NCI-H2081 treated with DMSO at 0.1 percent for 48 hours (cell line): ENCODE measurements at regions not wholly inside any gene's neighbourhood (a gene's known extent, or its start where the extent isn't known, plus 50 kb on each side); places are given as distances from the start of the nearest gene placed in this dataset.
"Not testable (repeated sequence)": the region's sequence is repeated elsewhere in the genome, so short reads cannot be mapped to it uniquely, and the experiment has no call there.

Source experiments
- DNase-seq: peaks from one replicate; lab custom pipeline; 2025; lab: John Stamatoyannopoulos, UW

DNA sequence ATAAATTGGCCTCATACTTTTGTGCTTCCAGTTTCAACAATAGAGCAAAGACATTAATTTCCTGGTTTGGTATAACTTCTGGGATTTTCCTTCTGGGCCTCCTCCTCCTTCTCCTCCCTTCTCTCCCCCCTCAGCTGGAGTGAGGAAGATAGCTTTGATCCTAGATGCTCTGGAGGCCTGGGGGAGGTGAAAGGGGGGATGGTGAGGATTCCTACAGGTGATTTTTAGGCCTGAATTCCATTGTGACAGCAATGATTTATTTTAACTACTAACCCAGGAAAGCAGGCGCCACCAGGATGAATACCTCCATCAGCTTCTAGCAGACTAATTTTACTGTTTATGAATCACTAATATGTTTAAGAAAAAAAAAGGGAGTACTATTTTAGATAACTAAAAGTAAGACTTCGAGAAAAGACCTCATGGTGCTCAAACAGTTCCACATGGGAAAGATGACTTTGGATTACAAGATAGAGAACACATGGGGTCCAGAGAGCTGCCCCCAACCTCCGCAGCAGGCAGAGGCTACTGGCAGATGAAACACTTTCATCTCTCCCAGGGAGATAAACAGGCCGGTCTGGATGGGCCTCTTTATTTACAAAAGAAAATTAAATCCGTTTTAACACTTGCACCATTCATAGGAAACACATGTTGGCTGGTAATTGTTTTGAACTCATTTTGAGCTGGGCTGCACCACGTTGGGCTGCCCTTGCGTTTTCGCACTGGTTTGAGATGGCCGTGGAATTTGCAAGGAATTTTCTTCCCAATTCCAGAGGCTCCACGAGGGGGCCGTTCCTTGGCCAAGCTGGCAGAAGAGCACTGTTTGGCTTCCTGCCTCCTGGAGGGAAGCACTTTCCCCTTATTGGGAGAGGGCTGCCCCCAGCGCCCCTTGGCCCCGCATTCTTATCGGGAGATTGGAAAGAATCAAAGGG lies 125.1 kb upstream of the STX18 start:
- DNase-seq = no peak

DNA sequence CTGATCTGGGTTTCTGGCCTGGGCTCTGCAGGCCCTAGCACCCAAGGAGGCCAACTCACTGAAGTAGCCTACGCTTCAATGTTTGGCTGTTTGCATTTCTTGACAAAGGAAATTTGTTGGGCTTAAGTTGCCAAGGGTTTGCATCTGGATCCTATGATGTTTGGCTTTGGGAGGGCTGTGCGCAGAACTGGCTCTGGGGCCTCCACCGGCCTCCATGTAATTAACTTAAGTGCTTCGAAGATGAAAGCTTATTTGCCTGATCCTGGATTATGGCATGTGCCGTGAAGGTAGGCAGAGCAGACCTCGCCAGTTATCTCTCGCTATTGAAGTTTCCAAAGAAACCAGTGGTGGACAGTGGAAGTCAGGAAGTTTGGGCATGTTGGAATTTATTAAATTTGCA lies 124.3 kb upstream of the STX18 start:
- DNase-seq = no peak

DNA sequence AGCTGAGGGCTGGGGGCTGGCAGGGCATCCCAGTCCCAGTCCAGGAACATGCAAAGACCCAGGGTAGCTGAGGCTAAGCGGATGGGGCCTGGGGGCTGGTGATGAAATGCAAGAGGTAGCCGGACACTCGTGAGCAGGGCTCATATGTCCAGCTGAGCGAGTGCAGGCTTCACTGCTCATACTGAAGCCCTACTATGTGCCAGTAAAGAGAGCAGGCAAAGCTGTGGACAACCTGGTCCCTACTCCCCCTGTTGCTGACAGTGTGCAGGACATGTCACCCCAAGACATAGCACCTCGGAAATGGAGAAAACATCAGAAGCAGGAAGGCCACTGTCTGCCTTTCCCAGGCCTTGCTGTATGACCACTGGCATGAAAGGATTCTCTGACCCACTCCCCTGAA lies 122.4 kb upstream of the STX18 start:
- DNase-seq = no peak

DNA sequence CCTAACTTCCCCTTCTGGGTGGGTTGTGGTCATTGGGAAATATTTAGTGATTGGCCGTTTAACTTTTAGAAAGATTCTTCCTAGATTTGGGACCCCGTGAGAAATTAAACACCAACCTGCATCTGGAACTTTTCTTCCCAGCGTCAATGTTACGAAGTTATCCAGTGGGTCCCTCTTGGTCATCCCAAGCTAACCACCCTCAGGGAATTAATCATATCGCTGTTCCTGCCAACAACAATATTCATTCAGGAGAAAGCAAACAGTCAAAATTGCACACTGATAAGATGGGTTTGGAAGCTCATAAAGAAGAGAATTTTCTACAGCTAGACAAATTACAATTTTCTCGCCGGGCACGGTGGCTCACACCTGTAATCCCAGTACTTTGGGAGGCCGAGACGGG lies 121.2 kb upstream of the STX18 start:
- DNase-seq = no peak

DNA sequence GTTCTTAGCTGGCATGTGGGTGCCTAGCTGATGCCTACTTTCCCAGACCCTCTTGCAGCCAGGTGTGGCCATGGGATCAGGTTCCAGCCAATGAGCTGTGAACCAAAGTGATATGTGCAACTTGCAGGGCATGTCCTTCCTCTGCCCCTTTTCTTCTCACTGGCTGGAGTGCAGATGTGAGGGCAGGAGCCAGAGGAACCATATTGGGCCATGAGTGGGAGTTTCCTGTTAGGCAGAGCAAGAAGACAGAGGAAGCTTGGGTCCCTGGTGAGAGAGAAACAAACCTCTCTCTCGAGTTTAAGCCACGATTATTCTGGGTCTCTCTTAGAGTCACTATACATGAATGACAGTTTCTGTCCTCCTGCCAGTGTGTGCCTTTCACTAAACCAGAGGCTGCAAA lies 120.4 kb upstream of the STX18 start:
- no peak for DNase-seq

DNA sequence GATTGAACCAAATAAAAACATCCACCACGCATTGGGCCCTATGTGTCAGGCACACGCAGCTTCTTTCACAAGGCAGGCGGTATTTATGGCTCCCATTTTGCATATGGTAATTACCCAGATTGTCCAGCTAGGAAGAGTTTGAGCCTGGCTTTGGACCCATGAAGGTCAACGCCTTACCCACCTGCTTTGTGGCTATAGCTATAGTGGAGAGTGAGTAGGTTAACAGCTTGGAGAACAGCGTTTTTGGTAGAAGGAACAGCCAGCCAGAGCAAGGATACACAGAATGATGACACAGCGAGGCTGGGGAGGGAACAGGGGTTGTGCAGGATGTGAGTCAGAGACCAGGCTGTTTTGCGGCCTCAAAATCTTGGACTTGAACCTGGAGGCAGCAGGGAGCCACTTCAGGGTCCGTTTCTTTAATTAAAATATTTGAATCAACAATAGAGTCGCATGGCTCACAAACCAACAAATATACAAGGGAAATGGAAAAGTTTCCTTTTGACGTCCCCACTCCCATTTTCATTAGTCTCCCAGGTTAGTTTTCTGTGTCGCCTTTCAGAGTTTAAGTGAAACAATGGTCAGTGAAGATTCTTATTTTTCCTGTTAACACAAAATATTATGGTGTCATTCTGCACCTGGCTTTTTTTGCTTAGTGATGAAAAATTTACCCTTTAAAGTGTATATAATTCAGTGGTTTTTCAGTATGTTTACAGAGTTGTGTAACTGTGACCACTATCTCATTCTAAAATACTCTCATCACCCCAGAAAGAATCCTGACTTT lies 118.2 kb upstream of the STX18 start:
- DNase-seq = no peak

DNA sequence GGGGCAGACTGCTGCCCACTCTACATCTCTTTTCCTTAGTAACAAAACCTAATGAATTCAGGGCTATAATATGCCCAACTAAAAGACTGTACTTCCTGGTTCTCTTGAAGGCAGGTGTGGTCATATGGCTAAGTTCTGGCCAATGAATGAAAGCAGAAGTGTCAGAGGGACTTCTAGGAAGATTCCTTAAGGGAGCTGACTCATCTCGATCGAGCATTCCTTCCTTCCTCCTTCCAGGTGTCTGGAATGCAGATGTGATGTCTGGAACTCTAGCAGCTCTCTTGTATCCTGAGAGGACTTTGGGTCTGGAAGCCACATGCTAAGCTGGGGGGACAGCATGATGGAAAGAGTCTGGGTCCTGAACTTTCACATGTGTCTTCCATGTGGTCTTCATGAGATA lies 116.2 kb upstream of the STX18 start:
- DNase-seq = no peak

DNA sequence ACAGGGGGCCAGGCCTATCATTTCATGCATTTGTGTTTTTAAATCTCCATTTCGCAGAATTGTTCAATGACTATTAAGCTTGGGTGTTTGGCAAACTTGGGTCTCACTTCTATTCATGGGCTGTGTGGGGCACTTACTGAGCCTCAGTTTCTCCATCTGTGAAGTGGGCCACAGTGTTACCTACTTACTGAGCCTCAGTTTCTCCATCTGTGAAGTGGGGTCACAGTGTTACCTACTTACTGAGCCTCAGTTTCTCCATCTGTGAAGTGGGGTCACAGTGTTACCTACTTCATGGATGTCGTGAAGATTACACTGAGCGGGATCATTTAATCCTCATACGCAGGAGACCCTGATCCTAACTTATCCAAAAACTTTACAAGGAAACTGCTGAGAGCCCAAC lies 115.1 kb upstream of the STX18 start:
- no peak for DNase-seq

DNA sequence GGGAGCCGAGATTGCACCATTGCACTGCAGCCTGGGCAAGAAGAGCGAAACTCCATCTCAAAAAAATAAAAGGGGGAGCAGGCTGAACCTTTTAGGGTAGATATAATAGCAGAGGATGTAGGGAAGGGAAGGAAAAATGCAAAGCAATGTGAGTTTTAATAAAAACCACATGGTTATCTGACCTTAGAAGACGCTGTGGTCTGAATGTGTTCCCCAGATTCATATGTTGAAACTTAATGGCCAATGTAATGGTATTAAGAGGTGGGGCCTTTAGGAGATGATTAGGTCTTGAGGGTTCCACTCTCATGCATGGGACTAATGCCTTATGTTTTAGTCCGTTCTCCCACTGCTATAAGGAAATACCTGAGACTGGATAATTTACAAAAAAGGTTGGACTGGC lies 114.1 kb upstream of the STX18 start:
- DNase-seq = no peak

DNA sequence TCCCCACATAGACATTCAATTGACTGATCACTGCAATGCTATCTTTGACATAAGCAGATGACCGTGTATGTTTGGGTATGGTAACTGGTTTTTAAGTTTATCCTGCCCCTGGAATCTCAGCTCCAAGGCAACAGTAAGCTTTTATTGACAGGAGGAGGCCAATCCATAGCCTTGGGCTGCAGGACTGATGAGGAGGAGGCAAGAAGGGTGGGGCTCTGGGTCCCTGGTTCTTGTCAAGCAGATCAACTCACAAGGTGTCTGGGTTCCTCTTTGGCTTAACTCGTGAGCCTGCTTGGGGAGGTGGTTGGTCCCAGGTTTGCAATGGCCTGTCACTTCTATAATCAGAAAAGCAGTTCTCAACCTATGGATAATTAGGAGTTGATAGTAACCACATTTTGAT lies 113.2 kb upstream of the STX18 start:
- DNase-seq = no peak

DNA sequence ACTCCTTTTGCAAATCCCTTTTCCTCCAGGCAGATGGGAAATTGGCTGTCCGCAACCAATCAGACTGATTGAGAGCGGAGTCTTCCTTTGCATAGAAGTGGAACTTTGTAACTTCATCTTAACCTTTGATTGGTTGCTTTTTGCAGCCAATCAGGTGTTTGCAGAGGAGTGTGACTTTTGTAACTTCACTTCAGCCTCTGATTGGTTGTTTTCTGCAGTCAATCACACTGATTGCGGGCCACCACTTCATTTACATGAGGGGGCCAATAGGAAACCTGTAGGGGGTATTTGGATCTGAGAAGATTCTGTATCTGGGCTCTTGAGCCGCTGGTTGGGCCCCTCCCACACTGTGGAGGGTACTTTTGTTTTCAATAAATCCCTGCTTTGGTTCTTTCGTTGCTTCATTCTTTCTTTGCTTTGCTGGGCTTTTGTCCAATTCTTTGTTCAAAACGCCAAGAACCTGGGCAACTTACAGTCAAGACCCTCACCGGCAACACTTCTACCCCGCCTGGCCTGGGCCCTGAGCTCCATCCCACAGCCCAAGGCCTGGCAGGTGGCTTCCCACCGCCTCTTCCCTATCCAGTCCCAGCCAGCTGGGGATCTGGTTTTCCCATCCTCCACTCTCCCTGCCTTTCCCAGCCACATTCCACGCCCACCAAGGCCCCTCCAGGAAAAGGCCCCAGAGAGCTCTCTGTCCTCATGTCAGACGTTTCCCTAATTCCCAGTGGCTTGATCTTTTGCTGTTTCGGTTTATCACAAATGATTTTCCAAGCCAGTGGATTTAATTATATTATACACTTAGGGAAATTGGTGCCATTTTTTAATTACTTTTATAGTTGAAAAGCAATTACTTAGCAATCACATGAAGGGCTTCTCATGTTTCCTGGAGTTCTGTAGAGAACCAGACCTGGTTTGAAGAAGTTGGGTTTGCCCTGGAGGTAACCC lies 110.2 kb upstream of the STX18 start:
- no peak for DNase-seq

DNA sequence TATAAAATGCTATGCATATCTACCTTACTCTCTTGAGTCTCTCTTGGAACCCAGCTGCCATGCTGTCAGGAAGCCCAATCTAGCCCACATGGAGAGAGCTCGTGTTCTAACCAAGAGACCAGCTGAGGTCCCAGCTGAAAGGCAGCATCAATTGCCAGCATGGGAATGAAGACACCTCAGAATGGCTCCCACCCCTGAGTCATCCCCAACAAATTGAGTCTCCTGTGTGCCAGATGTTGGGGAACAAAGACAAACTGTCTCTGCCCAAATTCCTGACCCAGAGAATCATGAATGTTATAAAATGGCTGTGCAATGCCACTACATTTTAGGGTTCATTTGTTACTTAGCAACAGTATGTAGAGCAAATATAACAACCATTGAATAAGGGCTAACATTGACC lies 105.2 kb upstream of the STX18 start:
- DNase-seq = no peak

DNA sequence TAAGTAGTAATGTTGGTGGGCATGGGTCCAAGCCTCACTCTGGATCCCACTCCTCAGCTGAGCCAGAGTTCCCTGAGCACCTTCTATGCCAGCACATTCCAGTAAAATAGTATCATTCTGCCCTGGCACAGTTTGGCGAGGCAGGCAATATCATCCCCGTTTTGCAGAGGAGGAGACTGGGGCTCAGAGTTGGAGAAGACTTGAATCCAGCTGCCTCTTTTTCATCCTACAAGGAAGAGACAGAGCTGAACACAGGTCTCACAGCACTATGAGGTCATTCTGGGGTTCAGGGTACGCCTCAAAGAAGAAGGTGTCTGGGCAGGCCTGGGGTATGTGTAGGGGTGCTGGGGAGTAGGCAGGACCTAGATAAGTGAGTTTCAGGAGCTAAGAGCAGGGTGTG lies 103.9 kb upstream of the STX18 start:
- DNase-seq = no peak

DNA sequence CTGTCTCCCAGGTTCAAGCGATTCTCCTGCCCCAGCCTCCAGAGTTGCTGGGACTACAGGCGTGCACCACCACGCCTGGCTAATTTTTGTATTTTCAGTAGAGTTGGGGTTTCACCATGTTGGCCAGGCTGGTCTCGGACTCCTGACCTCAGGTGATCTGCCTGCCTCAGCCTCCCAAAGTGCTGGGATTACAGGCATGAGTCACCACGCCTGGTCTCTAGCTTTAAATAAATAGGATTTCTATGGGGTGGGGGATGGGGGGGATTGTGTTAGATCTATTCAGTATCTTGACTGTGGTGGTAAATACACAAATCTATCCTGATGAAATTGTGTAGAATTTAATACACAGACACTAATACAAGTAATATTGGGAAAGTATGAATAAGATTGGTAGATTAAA lies 102.4 kb upstream of the STX18 start:
- not testable (repeated sequence) for DNase-seq

DNA sequence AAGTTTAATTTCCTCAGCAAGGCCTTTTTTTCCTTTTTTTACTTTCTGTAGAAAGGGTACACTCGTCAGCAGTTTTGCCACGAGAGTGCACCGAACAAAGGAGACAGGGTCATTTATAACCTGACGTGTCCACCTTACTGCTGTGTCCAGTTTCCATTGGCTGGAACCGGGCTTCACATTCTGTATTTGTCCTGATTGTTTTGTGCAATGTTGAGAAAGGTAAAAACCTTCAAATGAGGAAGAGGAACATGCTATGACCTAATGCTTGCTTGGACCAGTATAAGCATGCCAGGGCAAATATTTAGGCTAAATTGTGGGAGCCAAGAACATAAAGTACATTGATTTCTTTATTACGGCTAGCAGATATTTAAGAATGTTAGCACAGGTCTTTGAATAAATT lies 101.9 kb upstream of the STX18 start:
- DNase-seq = not testable (repeated sequence)

DNA sequence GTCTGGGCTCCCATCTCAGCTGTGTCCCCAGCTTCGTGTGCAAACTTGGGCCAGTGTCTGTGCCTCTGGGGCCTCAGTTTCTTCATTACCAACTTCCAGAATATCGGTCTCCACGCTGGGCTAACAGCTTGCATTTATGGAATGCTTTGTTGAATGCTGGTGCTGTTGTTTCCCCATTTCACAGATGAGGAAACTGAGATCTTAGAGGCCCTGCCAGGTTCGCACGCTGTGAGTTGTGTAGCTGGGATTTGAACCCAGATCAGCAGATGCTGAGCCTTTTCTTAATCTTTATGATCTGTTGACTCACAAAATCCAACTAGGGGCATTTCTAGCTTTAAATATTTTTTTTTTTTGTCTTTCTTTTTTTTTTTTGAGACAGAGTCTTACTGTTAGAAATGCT lies 101.5 kb upstream of the STX18 start:
- DNase-seq = no peak

DNA sequence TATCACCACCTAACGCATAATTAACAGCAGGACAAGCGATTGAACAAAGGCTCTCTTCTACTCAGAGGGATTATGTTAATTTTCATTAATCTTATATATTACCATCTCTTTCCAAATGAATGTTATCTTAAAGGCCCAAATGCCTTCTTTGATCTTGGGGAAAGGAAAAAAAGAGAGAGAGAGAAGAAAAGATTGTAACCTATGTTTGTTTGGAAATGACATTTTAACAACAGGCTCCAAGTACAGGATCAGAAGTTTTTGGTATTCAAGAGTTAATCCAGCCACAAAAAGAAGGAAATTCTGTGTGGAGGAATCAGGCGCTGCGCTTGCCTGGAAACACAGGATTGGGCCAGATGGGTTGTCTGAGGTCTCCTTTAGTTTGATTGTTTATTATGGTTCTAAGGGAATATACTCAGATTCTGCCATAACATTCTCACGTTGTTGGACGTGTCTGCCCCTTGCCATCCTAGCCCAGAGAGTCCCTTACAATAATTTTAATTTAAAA lies 100.7 kb upstream of the STX18 start:
- no peak for DNase-seq

DNA sequence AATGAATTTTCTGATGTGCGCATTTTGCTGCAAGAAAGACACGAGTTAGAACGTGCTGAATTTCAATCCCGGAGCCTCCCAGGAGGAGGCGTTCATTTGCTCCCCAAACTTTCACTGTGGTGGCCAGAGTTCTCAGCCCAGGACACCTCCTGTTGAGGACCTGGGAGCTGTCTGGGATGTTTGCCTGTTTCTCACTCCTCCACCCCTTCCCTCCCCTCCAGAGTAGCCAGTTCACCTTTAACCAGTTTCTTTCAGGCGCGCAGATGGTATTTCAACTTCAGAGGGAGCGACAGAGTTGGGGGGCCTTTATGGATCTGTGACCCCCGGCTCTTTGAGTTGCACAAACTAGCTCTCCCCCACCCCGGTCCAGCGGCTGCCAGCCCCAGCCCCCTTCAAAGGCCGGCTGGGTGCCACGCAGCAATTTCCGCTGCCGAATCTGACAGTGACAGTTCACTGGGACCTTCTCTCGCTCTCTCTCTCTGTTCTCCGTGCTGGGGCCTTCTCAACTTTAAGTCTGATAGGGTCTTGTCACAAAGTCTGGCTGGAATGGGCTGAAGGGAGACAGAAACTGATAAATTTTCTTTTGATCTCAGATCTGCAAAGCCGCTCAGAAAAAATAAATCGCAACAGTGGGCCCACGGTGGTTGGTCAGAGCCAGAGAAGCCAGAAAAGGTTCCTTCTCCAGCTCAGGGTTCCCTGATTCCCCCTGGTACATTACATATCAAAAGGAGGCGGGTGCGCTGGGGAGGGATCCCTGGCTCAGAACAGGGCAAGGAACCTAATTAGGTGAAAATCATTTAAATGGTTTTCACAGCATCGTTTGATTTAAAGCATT lies 100.0 kb upstream of the STX18 start:
- no peak for DNase-seq

DNA sequence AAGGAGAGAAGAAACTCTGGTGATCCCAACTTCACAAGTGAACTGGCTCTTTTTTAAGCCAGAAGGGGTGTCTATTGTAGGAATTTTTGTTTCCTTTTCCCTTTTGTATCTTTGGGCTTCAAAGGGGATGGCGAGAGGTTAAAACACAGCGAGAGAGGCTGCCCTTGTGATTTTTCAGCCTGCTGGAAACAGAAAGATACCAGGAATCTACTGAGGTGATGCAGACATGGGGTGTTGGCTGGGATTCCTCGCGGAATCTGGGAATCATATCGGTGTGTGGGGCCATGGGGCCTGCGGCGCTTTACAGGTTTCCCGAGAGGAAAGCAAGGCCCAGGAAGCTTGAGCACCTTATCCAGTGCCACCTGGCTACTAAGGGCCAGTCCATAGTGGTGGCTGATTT lies 99.4 kb upstream of the STX18 start:
- DNase-seq = no peak

DNA sequence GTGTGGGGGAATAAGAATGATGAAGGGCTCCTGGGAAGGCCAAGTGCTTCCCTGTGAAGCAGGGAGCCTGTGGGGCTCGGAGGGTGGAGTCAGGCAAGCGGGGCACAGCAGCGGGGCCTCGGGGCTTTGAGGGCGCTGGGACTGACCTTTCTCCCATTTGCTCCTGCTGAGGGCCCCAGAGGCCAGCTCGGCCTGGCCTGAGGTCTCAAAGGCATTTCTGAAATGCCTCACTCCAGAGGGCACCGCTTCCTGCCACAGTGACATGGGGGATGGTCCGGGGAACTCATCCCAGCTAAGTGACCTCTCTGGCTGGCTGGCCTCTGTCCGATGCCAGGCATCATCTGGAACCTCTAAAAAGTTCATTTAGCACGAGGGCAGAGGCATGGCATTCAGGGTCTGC lies 98.8 kb upstream of the STX18 start:
- DNase-seq = no peak

DNA sequence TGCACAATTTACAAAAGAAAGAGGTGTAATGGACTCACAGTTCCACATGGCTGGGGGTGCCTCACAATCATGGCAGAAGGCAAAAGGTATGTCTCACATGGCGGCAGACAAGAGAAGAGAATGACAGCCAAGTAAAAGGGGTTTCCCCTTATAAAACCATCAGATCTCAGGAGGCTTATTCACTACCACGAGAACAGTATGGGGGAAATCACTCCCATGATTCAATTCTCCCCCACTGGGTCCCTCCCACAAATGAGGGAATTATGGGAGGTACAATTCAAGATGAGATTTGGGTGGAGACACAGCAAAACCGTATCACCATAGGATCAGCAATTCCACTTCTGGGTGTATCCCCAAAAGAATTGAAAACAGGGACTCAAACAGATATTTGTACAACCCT lies 97.5 kb upstream of the STX18 start:
- DNase-seq = no peak
